BJ (cell line): ENCODE measurements at regions not wholly inside any gene's neighbourhood (a gene's known extent, or its start where the extent isn't known, plus 50 kb on each side); places are given as distances from the start of the nearest gene placed in this dataset.

Source experiments
- CTCF ChIA-PET: fragments of 350-600 bp; formaldehyde crosslinking; extraction: SDS; loops from one replicate; lab custom pipeline; 2021; ENCODE audit warnings: antibody characterized with exemption, inconsistent platforms; lab: Yijun Ruan, JAX
- POLR2A ChIA-PET: fragments of 300-600 bp; sonication (Branson Sonifier 250); formaldehyde crosslinking; extraction: SDS; loops from one replicate; lab custom pipeline; 2021; ENCODE audit warnings: antibody characterized with exemption; lab: Charles Lee
- DNase-seq: peaks from one replicate; pipeline ENCODE4 v3.0.0-alpha.2; 2011; ENCODE audit warnings: low read depth
- H3K27me3 ChIP-seq: 2 replicates; pipeline ENCODE4 v1.6.0; 2011; ENCODE audit warnings: low read length; ENCODE audit not compliant: control insufficient read depth, insufficient read depth
- H3K36me3 ChIP-seq: 2 replicates; pipeline ENCODE4 v1.5.1; 2011; ENCODE audit warnings: low read length; ENCODE audit not compliant: control insufficient read depth, insufficient read depth
- H3K4me3 ChIP-seq: 2 replicates; pipeline ENCODE4 v1.5.1; 2011; ENCODE audit warnings: low read depth, mild to moderate bottlenecking, control low read depth, low read length
- CTCF ChIP-seq: IDR thresholded peaks from 2 replicates; pipeline ENCODE4 v1.5.1; 2011; ENCODE audit warnings: low read depth, mild to moderate bottlenecking, control low read depth, inconsistent platforms, low read length, moderate library complexity; ENCODE audit not compliant: insufficient read depth

- ChIA-PET CTCF (no interaction called here), POLR2A (no interaction called here)
- no peak overlapping the region for H3K4me3 ChIP-seq
- no peaks in the 10 kb centered on the region for H3K36me3 ChIP-seq
- TF ChIP-seq CTCF, result no peak
- DNase-seq, result no peak
- no peaks in the 10 kb centered on the region for H3K27me3 ChIP-seq
These were observed 992.2 kb upstream of the MIR17HG start for GRCh38 chr13:90355162-90355751.

GRCh38 chr13:90360785-90361184, 986.7 kb upstream of the MIR17HG start:
- no peaks in the 10 kb centered on the region for H3K27me3 ChIP-seq
- ChIA-PET POLR2A (no interaction called here), CTCF (no interaction called here)
- DNase-seq, result no peak
- TF ChIP-seq CTCF, result no peak
- H3K4me3 ChIP-seq, result no peak overlapping the region
- H3K36me3 ChIP-seq, result no peaks in the 10 kb centered on the region

GRCh38 chr13:90362707-90363106, 984.8 kb upstream of the MIR17HG start:
- no peaks in the 10 kb centered on the region for H3K36me3 ChIP-seq
- TF ChIP-seq CTCF, result no peak
- ChIA-PET POLR2A (no interaction called here), CTCF (no interaction called here)
- no peak overlapping the region for H3K4me3 ChIP-seq
- no peaks in the 10 kb centered on the region for H3K27me3 ChIP-seq
- DNase-seq, result no peak

- ChIA-PET POLR2A (interaction anchor here (0.5 kb wide), 1 partner anchor 10 kb away, joined by 4 read pairs; no protein-coding TSS in a partner anchor), CTCF (no interaction called here)
- Histone ChIP-seq H3K36me3 (no peaks in the 10 kb centered on the region), H3K4me3 (no peak overlapping the region), H3K27me3 (no peaks in the 10 kb centered on the region; the same call in 1 of the 2 replicates)
- DNase-seq, result no peak
- peak; percentile 9; the same call in 1 of the 2 replicates for TF ChIP-seq CTCF
These were observed 982.4 kb upstream of the MIR17HG start for GRCh38 chr13:90365130-90365529.

GRCh38 chr13:90374168-90374567, 973.3 kb upstream of the MIR17HG start:
- CTCF ChIA-PET, result no interaction called here
- Histone ChIP-seq H3K4me3 (no peak overlapping the region), H3K27me3 (no peaks in the 10 kb centered on the region; the same call in 1 of the 2 replicates), H3K36me3 (no peaks in the 10 kb centered on the region)
- POLR2A ChIA-PET, result no interaction called here
- DNase-seq, result no peak
- TF ChIP-seq CTCF, result no peak
